Immature natural killer cell (primary cell): ENCODE measurements at regions not wholly inside any gene's neighbourhood (a gene's known extent, or its start where the extent isn't known, plus 50 kb on each side); places are given as distances from the start of the nearest gene placed in this dataset.

ENCODE experiments used
- DNase-seq, 3 donors: peaks; one replicate each; pipeline ENCODE4 v3.0.0; 2022; ENCODE audit warnings: mixed read lengths in 1 of 3
- H3K27ac Mint-ChIP-seq, 6 donors: one replicate each; pipeline ENCODE4 v1.8.0; 2020; ENCODE audit warnings: mixed read lengths in 6 of 6, mild to moderate bottlenecking in 5 of 6, inconsistent platforms in 4 of 6, moderate library complexity in 3 of 6
- H3K27me3 Mint-ChIP-seq, 3 donors: one replicate each; pipeline ENCODE4 v1.8.0; 2020 to 2021; ENCODE audit warnings: low read depth in 3 of 3, mild to moderate bottlenecking in 3 of 3, mixed read lengths in 3 of 3, moderate library complexity in 3 of 3, inconsistent platforms in 1 of 3
- H3K36me3 Mint-ChIP-seq, 3 donors: one replicate each; pipeline ENCODE4 v1.8.0; 2020; ENCODE audit warnings: mixed read lengths in 3 of 3, inconsistent platforms in 2 of 3, mild to moderate bottlenecking in 2 of 3
- H3K4me1 Mint-ChIP-seq, 2 donors: one replicate each; pipeline ENCODE4 v1.8.0; 2020; ENCODE audit warnings: inconsistent platforms in 2 of 2, mild to moderate bottlenecking in 2 of 2, mixed read lengths in 2 of 2, moderate library complexity in 1 of 2
- H3K4me3 Mint-ChIP-seq, 5 donors: one replicate each; pipeline ENCODE4 v1.8.0; 2020; ENCODE audit warnings: mild to moderate bottlenecking in 5 of 5, mixed read lengths in 5 of 5, inconsistent platforms in 3 of 5, moderate library complexity in 3 of 5
- H3K9me3 Mint-ChIP-seq, 6 donors: one replicate each; pipeline ENCODE4 v1.8.0; 2020; ENCODE audit warnings: mild to moderate bottlenecking in 6 of 6, mixed read lengths in 6 of 6, inconsistent platforms in 4 of 6, moderate library complexity in 3 of 6

DNA sequence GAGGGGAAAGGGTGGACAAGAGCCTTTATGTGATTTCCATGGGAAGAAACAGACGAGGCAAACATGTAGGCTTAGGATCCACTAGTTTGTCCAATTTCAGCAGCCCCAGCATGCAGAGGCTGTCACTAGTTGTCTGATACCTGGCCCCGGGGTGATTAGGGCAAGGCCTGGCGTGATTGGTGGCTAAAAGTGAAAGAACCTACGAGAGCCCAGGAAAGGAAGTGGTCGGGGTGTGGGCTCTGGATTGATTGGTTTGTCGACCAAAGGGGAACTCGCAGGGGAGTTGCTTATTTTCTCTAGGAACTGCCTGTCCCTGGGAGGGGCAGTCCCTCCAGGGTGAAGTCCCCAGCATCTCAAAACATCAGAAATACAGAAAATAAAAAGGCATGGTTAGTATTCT lies 64.2 kb upstream of the UQCRFS1 start:
- peaks cover 3 to 10% (median 8%) of the 10 kb centered on the region in 3 donors for H3K27me3 Mint-ChIP-seq
- peaks cover 10 to 16% of the 10 kb centered on the region in 2 donors for H3K4me1 Mint-ChIP-seq
- peaks cover 0 to 1% (median 0%) of the 10 kb centered on the region in 6 donors for H3K9me3 Mint-ChIP-seq
- H3K27ac Mint-ChIP-seq: peak overlapping the region; percentile 25 to 91 (median 76)
- peaks cover 0 to 4% (median 0%) of the 10 kb centered on the region in 3 donors for H3K36me3 Mint-ChIP-seq
- DNase-seq: peak; percentile 66 to 75 (median 67)
- peak overlapping the region; percentile 55 to 77 (median 65) for H3K4me3 Mint-ChIP-seq

DNA sequence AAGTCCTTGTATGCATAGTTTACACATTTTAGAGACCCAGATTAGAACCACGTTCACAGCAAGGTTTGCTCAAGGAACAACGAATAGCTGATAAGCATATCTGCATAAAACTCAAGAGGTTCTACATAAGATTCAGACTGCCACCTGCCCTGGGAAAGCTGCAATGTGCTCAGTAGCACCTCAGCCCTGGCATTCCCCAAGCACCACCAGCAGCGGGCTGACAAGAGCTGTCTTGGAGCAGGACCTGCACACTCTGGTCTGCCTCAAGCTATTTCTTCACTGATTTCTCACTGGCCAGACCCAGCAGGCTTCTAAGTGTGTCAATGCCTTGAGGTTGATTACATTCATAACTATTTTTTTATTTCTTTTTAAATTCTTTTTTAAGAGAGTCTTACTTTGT lies 65.8 kb upstream of the UQCRFS1 start:
- Mint-ChIP-seq H3K4me1 (peaks cover 10 to 16% of the 10 kb centered on the region in 2 donors), H3K27me3 (peaks cover 3 to 8% (median 4%) of the 10 kb centered on the region in 3 donors), H3K27ac (no peak overlapping the region), H3K9me3 (peaks cover 0 to 1% (median 0%) of the 10 kb centered on the region in 6 donors), H3K4me3 (no peak overlapping the region), H3K36me3 (peaks cover 0 to 1% (median 0%) of the 10 kb centered on the region in 3 donors)
- DNase-seq: no peak

GRCh38 chr19:29283366-29283765 lies 70.4 kb upstream of the UQCRFS1 start:
- peak overlapping the region in 1 of 6 donors; percentile 3 for H3K27ac Mint-ChIP-seq
- H3K36me3 Mint-ChIP-seq: no peaks in the 10 kb centered on the region
- no peak overlapping the region for H3K4me3 Mint-ChIP-seq
- H3K27me3 Mint-ChIP-seq: peaks cover 0 to 8% (median 3%) of the 10 kb centered on the region in 3 donors
- H3K4me1 Mint-ChIP-seq: peaks cover 9 to 14% of the 10 kb centered on the region in 2 donors
- H3K9me3 Mint-ChIP-seq: peaks cover 0 to 1% (median 0%) of the 10 kb centered on the region in 6 donors
- no peak for DNase-seq

- no peaks in the 10 kb centered on the region for H3K36me3 Mint-ChIP-seq
- peaks cover 9 to 14% of the 10 kb centered on the region in 2 donors for H3K4me1 Mint-ChIP-seq
- H3K4me3 Mint-ChIP-seq: peak overlapping the region in 1 of 5 donors; percentile 30
- no peak overlapping the region for H3K27ac Mint-ChIP-seq
- no peak for DNase-seq
- peaks cover 0 to 8% (median 2%) of the 10 kb centered on the region in 3 donors for H3K27me3 Mint-ChIP-seq
- H3K9me3 Mint-ChIP-seq: peaks cover 0 to 1% (median 0%) of the 10 kb centered on the region in 6 donors
Observed at GRCh38 chr19:29285187-29285687, 72.3 kb upstream of the UQCRFS1 start.

GRCh38 chr19:29285878-29286277 lies 72.9 kb upstream of the UQCRFS1 start:
- Mint-ChIP-seq H3K4me1 (peaks cover 9 to 14% of the 10 kb centered on the region in 2 donors), H3K36me3 (no peaks in the 10 kb centered on the region), H3K9me3 (peaks cover 0 to 1% (median 0%) of the 10 kb centered on the region in 6 donors), H3K27ac (no peak overlapping the region), H3K4me3 (peak overlapping the region in 1 of 5 donors; percentile 30), H3K27me3 (peaks cover 0 to 8% (median 2%) of the 10 kb centered on the region in 3 donors)
- peak in 2 of 3 donors; percentile 30 to 41 for DNase-seq

DNA sequence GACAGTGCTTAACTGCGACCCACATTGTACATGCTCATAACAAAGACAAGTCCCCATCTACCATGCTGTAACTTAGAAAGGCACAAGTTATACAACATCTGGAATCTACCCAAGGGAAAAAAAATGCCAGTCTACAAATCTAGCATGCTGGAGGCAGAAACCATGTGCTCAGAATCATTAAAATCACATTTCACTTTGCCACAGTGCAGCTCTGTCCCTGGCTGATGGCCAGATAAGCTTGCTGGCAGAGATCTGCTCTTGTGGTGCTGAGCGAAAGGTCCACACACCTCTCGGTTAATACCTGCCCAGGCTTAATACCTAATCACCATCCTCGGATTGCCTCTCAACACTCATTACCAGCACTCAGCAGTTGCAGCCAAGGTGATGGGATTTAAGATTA lies 74.1 kb upstream of the UQCRFS1 start:
- H3K27ac Mint-ChIP-seq: no peak overlapping the region
- H3K36me3 Mint-ChIP-seq: no peaks in the 10 kb centered on the region
- no peaks in the 10 kb centered on the region for H3K9me3 Mint-ChIP-seq
- no peak overlapping the region for H3K4me3 Mint-ChIP-seq
- peaks cover 0 to 8% (median 0%) of the 10 kb centered on the region in 3 donors for H3K27me3 Mint-ChIP-seq
- H3K4me1 Mint-ChIP-seq: peaks cover 9 to 14% of the 10 kb centered on the region in 2 donors
- no peak for DNase-seq

- no peaks in the 10 kb centered on the region for H3K9me3 Mint-ChIP-seq
- no peak overlapping the region for H3K27ac Mint-ChIP-seq
- H3K4me1 Mint-ChIP-seq: peaks cover 12 to 15% of the 10 kb centered on the region in 2 donors
- DNase-seq: no peak
- H3K36me3 Mint-ChIP-seq: no peaks in the 10 kb centered on the region
- H3K4me3 Mint-ChIP-seq: no peak overlapping the region
- H3K27me3 Mint-ChIP-seq: peaks cover 0 to 8% (median 2%) of the 10 kb centered on the region in 3 donors
Observed at GRCh38 chr19:29288256-29288655, 75.3 kb upstream of the UQCRFS1 start.

GRCh38 chr19:29289020-29289419 lies 76.1 kb upstream of the UQCRFS1 start:
- H3K27me3 Mint-ChIP-seq: peaks cover 0 to 8% (median 2%) of the 10 kb centered on the region in 3 donors
- peaks cover 19 to 23% of the 10 kb centered on the region in 2 donors for H3K4me1 Mint-ChIP-seq
- no peaks in the 10 kb centered on the region for H3K36me3 Mint-ChIP-seq
- no peak for DNase-seq
- H3K27ac Mint-ChIP-seq: no peak overlapping the region
- H3K4me3 Mint-ChIP-seq: no peak overlapping the region
- H3K9me3 Mint-ChIP-seq: peaks cover 0 to 2% (median 0%) of the 10 kb centered on the region in 6 donors

- no peaks in the 10 kb centered on the region for H3K36me3 Mint-ChIP-seq
- H3K4me1 Mint-ChIP-seq: peaks cover 18 to 21% of the 10 kb centered on the region in 2 donors
- H3K9me3 Mint-ChIP-seq: peaks cover 0 to 2% (median 0%) of the 10 kb centered on the region in 6 donors
- no peak for DNase-seq
- no peak overlapping the region for H3K27ac Mint-ChIP-seq
- peaks cover 0 to 5% (median 2%) of the 10 kb centered on the region in 3 donors for H3K27me3 Mint-ChIP-seq
- no peak overlapping the region for H3K4me3 Mint-ChIP-seq
Observed at GRCh38 chr19:29290853-29291252, 77.9 kb upstream of the UQCRFS1 start.

DNA sequence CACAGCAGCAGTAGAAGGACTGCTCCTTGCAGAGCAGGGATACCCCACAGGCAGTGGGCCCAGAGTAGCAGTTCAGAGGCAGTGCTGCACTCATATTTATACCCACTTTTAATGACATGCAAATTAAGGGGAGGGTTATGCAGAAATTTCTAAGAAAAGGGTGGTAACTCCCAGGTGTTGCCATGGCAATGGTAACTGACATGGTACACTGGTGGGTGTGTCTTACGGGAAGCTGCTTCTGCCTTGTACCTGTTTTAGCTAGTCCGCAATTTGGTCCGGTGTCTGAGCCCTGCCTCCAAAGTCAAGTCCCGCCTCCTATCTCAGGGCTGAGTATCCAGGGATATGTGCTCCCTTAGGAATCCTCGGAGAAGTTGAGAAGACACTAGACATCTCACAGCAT lies 79.2 kb upstream of the UQCRFS1 start:
- peaks cover 0 to 2% (median 0%) of the 10 kb centered on the region in 6 donors for H3K9me3 Mint-ChIP-seq
- DNase-seq: no peak
- H3K4me1 Mint-ChIP-seq: peaks cover 16 to 17% of the 10 kb centered on the region in 2 donors
- H3K27me3 Mint-ChIP-seq: peaks cover 1 to 8% (median 6%) of the 10 kb centered on the region in 3 donors
- H3K36me3 Mint-ChIP-seq: no peaks in the 10 kb centered on the region
- H3K27ac Mint-ChIP-seq: no peak overlapping the region
- no peak overlapping the region for H3K4me3 Mint-ChIP-seq

- H3K36me3 Mint-ChIP-seq: no peaks in the 10 kb centered on the region
- peaks cover 0 to 2% (median 0%) of the 10 kb centered on the region in 6 donors for H3K9me3 Mint-ChIP-seq
- no peak overlapping the region for H3K4me3 Mint-ChIP-seq
Observed at GRCh38 chr19:29292562-29292961, 79.6 kb upstream of the UQCRFS1 start.

DNA sequence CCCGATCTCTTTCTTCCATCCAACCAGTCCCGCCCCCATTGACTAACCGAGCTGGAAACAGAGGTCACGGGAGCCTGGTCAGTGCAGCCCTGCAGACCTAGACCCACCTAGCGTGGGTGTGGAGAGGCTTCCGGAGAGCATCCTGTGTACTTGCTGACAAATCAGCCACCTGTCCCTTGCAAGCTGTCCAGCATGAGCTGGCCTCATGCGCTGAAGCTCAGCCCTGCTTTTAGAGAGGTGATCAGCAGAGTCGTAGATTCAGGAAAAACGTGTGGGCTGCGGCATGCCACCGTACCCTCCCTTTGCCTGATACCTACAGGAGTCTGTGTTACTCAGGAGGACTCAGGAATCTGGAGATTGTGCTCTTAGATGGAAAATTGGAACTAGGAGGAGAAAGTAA lies 80.3 kb upstream of the UQCRFS1 start:
- H3K4me1 Mint-ChIP-seq: peaks cover 16 to 17% of the 10 kb centered on the region in 2 donors
- DNase-seq: no peak
- peaks cover 0 to 4% (median 0%) of the 10 kb centered on the region in 3 donors for H3K36me3 Mint-ChIP-seq
- H3K27me3 Mint-ChIP-seq: peaks cover 2 to 10% (median 6%) of the 10 kb centered on the region in 3 donors
- peaks cover 0 to 2% (median 0%) of the 10 kb centered on the region in 6 donors for H3K9me3 Mint-ChIP-seq
- H3K4me3 Mint-ChIP-seq: peak overlapping the region in 2 of 5 donors; percentile 44 to 51
- no peak overlapping the region for H3K27ac Mint-ChIP-seq

More at GRCh38 chr19:29292562-29292961, 79.6 kb upstream of the UQCRFS1 start:
- Mint-ChIP-seq H3K4me1 (peaks cover 16 to 17% of the 10 kb centered on the region in 2 donors), H3K27me3 (peaks cover 2 to 8% (median 6%) of the 10 kb centered on the region in 3 donors), H3K27ac (no peak overlapping the region)
- DNase-seq: no peak

DNA sequence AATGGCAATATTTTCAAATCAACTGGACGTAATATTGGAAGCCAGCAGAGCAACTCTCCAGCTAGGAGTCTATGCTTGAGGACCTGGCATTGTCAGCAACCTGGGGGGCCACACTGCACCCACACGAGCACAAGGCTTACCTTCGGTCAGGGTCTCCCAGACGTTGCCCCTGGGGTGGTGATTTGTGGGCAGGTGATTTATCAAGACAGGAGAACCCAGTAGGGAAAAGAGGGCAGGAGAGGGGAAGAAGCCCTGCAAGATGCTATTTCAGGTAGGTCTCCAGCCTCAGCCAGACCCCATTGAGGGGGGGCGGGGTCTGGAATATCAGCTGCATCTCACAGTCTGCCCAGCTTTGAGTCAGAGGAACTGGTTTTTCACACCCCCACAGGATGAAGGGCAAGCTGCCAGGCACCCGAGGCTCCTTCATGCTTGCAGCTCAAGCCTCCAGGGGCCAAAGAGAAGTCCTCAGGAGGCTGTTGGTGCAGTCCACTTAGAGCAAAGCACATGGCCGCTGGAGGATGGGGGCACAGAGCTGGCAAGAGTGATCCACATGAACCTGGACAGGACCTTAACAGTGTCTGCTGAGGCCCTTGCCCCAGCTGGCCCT lies 80.9 kb upstream of the UQCRFS1 start:
- Mint-ChIP-seq H3K4me1 (peaks cover 16 to 17% of the 10 kb centered on the region in 2 donors), H3K36me3 (peaks cover 0 to 4% (median 0%) of the 10 kb centered on the region in 3 donors), H3K9me3 (peaks cover 0 to 2% (median 0%) of the 10 kb centered on the region in 6 donors), H3K27ac (peak overlapping the region in 2 of 6 donors; percentile 26 to 82), H3K27me3 (peaks cover 2 to 9% (median 6%) of the 10 kb centered on the region in 3 donors), H3K4me3 (peak overlapping the region in 2 of 5 donors; percentile 44 to 51)
- DNase-seq: peak in 2 of 3 donors; percentile 19 to 30

GRCh38 chr19:29294343-29294811 lies 81.4 kb upstream of the UQCRFS1 start:
- DNase-seq: no peak
- H3K36me3 Mint-ChIP-seq: peaks cover 0 to 4% (median 0%) of the 10 kb centered on the region in 3 donors
- H3K9me3 Mint-ChIP-seq: peaks cover 0 to 2% (median 0%) of the 10 kb centered on the region in 6 donors
- peaks cover 2 to 6% (median 5%) of the 10 kb centered on the region in 3 donors for H3K27me3 Mint-ChIP-seq
- peaks cover 16 to 17% of the 10 kb centered on the region in 2 donors for H3K4me1 Mint-ChIP-seq
- peak overlapping the region in 2 of 5 donors; percentile 17 to 51 for H3K4me3 Mint-ChIP-seq
- H3K27ac Mint-ChIP-seq: peak overlapping the region in 2 of 6 donors; percentile 26 to 82
